Choroid plexus epithelial cell (primary cell): ENCODE measurements at regions not wholly inside any gene's neighbourhood (a gene's known extent, or its start where the extent isn't known, plus 50 kb on each side); places are given as distances from the start of the nearest gene placed in this dataset.

Experiments
- DNase-seq: peaks from one replicate; pipeline ENCODE4 v3.0.0-alpha.2; 2010; ENCODE audit warnings: low read depth
- H3K4me3 ChIP-seq: 2 replicates; pipeline ENCODE4 v1.5.1; 2011; ENCODE audit warnings: low read depth, mild to moderate bottlenecking, control low read depth, low read length, moderate library complexity
- TF ChIP-seq, protein P1 (sequence below): conservative IDR thresholded peaks from 2 replicates; pipeline ENCODE4 v1.5.1; 2011; ENCODE audit warnings: low read depth, mild to moderate bottlenecking, control low read depth, inconsistent platforms, low read length, moderate library complexity

DNA sequence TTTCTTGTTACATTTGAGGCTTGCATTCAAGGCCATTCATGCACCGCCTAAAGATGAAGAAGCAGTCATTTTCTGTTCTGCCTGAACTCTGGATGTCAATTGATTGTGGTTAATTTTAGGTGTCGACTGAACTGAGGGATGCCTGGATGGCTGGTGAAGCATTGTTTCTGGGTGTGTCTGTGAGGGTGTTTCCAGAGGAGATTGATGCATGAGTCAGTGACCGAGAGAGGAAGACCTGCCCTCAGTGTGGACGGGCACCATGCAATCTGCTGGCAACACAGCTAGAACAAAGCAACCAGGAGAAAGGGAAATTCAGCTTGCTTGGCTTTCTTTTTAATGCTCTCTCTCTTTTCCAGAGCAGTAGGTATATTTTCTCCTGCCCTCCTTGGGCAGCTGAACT is 164.1 kb upstream of the ECI2 start:
- no peak overlapping the region for H3K4me3 ChIP-seq
- DNase-seq = no peak
- TF ChIP-seq, protein P1, sequence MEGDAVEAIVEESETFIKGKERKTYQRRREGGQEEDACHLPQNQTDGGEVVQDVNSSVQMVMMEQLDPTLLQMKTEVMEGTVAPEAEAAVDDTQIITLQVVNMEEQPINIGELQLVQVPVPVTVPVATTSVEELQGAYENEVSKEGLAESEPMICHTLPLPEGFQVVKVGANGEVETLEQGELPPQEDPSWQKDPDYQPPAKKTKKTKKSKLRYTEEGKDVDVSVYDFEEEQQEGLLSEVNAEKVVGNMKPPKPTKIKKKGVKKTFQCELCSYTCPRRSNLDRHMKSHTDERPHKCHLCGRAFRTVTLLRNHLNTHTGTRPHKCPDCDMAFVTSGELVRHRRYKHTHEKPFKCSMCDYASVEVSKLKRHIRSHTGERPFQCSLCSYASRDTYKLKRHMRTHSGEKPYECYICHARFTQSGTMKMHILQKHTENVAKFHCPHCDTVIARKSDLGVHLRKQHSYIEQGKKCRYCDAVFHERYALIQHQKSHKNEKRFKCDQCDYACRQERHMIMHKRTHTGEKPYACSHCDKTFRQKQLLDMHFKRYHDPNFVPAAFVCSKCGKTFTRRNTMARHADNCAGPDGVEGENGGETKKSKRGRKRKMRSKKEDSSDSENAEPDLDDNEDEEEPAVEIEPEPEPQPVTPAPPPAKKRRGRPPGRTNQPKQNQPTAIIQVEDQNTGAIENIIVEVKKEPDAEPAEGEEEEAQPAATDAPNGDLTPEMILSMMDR = no peak

DNA sequence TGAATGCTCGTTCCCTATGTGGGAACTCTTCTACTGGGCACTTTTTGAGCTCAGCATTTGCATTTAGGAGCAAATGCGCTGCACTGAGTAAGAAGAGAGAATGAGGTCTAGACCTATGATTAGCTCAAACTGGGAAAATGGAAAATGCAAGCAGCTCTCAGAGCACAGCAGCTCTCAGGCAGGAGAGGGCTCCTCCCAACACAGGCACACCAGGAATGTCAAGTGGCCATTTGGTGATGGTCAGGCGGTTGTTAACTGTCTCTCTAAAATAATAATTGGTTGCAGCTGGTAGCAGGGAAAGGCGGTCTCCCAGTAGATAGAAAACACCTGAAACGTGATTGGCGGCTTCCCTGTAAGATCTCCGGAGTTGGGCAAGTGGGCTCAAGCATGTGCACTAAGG is 162.0 kb upstream of the ECI2 start:
- no peak overlapping the region for H3K4me3 ChIP-seq
- TF ChIP-seq, protein P1 = no peak
- no peak for DNase-seq

DNA sequence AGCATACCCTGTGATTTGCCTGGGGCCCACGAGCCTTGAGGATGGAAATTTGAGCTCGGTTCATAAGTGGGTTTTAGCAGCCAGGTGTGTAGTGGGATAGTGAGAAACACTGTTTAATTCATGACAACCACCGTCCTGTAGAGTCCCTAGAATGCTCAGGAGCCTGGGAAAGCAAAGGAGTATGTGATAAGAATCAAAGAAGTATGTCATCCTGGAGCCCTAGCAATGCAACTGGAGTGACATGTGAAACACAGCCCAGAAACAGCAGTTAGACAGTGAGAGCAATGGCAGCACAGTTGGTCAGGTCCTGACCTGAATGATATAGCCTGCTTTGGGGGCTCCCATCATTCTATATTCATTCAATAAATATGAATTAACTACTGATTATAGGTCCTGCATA is 161.2 kb upstream of the ECI2 start:
- no peak for DNase-seq
- no peak overlapping the region for H3K4me3 ChIP-seq
- TF ChIP-seq, protein P1 = no peak

DNA sequence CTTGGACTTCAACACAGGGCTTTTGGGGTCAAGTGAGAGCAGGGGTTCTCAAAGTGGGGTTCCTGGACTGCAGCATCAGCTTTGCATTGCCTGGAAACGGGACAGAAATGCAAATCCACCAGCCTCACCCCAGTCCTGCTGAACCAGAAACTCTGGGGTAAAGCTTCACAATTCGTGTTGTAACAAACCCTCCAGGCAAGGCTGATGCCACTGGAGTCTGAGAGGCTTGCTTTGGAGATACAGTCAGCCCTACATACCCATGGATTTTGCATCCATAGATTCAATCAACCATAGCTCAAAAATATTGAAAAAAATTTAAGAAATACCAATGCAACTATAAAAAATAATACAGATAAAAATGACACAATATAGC is 160.4 kb upstream of the ECI2 start:
- TF ChIP-seq, protein P1 = no peak
- H3K4me3 ChIP-seq = no peak overlapping the region
- no peak for DNase-seq

DNA sequence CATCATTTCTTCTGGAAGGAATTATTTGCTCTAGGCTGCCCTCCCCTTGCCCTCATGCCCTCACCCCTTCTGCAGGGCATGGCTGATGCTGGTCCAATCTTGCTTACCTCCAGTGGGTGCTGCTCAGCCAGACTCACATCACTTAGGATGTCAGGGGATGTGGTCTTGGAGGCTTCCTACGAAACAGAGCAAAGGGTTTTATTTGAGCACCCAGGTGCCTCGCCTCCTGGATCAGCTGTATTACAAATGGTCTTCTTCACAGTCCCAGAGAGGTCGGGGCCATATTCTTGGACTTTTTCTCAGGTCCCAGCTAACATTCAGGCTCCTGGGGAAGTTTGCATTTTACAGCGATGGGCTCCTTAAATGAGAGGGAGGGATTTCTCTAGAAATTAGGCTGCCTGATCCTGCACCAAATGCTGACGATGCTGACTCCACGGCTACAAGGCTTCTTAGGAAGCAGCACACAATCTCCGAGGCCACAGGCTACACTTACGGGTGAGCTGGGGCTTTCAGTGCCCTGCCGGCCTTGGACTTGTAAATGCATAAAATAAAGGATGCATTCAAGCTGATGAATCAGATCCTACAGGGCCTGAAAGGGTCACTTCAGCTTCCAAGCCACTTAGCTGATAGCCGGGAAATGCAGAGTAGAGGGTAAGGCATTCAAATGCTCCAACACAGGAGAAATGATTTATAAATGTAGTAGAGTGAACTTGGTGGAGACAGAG is 159.8 kb upstream of the ECI2 start:
- no peak for DNase-seq
- H3K4me3 ChIP-seq = no peak overlapping the region
- TF ChIP-seq, protein P1 = no peak

DNA sequence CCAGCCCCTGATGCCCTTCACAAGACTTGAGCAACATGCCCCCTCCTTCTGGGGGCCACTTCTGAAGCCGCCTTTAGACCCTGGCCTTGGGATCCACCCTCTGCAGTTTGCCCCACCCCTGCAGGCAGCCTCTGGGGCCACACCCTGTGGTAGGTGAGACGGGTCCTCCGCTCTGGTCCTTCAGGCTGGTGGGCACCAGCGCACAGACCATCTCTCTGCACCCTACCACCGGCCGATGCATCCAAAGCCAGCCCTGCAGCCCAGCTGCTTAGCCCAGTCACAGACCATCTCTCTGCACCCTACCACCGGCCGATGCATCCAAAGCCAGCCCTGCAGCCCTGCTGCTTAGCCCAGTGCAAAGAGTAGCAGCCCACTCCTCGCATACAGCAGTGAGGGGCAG is 159.3 kb upstream of the ECI2 start:
- DNase-seq = no peak
- no peak overlapping the region for H3K4me3 ChIP-seq
- TF ChIP-seq, protein P1 = no peak

DNA sequence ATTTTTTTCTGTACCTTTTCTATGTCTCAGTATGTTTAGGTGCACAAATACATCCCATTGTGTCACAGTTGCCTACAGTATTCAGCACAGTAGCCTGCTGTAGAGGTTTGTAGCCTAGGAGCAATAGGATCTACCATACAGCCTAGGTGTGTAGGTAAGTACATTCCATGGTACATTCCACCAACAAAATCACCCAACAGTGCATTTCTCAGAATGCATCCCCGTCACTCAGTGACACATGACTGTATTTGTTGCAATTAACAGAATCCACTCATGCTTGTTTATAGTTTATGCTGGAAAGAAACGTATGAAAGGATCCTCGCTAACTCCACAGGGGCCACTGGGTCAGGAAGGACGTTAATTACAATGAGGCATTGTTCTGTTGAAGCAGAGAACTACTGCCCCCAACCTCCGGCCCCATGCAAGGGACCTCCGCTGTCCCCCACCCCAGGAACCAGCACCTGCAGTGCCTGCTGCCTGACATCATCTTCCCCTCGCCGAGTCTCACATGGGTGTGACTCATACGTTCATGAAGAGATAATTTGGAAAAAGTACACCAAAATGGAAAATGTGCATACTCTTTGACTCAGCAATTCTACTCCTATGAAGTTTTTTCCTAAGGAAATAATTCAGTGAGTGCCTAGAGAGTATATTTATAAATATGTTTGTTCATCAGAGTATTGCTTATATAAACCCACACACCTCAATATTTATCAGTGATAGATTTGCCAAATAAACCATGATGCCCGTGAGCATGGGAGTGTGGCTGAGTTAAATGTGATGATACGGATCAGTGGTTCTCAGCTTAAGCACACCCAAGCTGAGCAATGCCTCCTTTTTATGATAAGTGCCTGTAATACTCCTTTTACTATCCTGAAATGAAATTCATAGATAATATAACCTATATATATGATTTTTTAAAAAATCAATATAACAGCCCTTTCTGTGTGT is 156.4 kb upstream of the ECI2 start:
- TF ChIP-seq, protein P1 = no peak
- no peak overlapping the region for H3K4me3 ChIP-seq
- peak; percentile 84 for DNase-seq
